ENCODE measurements at regions not wholly inside any gene's neighbourhood (a gene's known extent, or its start where the extent isn't known, plus 50 kb on each side); places are given as distances from the start of the nearest gene placed in this dataset.

DNA sequence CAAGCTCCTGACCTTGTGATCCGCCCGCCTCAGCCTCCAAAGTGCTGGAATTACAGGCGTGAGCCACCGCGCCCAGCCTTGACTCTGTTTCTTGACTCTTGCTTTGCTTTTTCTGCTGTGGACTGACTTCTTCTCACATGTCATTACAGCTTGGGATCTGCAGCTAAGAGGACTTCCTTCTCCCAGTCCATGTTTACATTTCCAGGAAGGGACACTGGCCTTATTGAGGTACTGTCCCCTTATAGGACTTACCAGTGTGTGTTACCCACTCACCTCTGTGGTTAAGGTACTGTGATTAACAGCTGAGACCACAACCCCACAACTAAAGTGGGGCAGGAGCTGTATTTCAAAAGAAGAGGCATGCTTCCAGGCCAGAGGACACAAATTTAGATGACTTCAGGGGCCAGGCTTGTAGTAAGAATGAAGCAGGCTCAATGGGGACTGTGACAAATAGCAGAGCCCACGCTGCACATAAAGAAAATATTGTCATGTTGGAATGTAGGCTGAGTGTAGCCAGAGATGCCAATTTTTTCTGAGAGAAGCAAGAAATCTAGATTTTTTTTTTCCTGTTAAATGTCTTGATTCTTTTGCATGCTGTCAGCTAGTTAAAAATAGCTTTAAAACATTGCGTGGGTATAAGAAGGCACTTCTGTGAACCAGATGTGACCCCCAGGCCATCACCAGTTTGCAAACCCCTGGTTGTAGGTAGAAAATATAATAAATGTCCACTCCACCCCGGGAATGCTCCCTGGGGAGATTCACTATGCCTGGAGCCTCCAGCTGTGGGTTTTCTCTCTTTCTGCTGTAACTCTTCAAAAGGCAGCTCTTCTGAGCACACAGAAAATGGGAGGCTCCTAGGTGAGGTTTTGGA lies 75.0 kb downstream of the PTPDC1 start:
- ATAC-seq (peak; percentile 19), DNase-seq (ENCODE audit: low spot score in 2 of 2) (no peak)
- Mint-ChIP-seq H3K9me3 (no peaks in the 10 kb centered on the region), H3K4me1 (no peaks in the 10 kb centered on the region), H3K4me3 (no peak overlapping the region), H3K36me3 (no peaks in the 10 kb centered on the region), H3K27ac (no peak overlapping the region)

DNA sequence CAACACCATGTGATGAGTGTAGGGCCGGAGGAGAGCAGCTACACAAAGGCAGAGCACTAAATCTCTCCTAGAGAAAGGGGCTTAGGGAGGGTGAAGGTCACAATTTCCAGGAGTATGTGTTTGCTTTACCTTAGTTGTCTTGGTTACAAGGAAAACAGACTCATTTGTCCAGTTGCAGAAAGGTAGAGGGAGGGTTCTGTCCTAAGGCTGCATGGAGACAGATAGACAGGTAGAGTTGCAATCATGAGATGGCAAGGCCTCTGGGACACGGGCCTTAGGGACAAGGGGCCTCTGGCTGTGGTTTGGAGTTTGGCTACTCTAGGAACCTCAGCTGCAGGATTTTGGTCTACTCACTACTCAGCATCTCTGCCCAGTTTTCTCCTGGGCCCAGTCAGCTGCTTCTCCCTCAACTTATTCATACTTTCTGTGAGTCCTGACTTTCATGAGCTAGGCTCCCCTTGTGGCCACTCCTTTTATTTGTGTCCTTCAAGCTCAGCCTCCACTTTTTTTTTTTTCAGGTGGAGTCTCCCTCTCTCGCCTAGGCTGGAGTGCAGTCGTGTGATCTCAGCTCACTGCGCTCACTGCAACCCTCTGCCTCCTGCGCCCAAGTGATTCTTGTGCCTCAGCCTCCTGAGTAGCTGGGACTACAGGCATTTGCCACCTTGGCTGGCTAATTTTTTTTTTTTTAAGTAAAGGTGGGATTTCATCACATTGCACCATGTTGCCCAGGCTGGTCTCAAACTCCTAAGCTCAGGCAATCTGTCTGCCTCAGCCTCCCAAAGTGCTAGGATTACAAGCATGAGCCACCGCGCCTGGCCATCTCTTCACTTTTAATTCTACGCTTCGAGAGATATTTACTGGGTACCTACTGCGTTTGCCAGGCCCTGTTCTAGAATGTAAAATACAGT lies 76.6 kb downstream of the PTPDC1 start:
- Mint-ChIP-seq H3K4me1 (peaks cover 11% of the 10 kb centered on the region), H3K27ac (no peak overlapping the region)

DNA sequence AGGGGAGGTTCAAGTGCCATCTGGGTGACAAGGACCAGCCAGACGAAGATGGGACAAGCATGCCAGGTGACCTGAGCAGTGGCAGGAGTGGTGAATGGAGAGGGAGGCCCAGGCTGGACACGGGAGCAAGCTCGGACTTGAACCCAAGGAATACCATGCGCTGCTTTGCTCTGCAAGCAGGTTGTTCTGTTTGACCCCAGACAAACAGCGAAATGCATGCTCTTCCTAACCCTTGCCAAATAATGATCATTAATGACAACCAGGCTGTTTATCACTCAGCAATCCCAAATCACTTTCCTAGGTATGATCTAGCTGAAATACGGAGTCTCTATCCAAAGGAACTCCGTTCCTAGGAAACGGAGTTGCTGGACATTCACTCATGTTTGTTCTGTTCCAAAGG lies 77.4 kb downstream of the PTPDC1 start:
- H3K9me3 Mint-ChIP-seq: no peaks in the 10 kb centered on the region
- ATAC-seq: no peak
- no peak for DNase-seq (ENCODE audit: low spot score in 2 of 2)
- no peak overlapping the region for H3K27ac Mint-ChIP-seq
- H3K36me3 Mint-ChIP-seq: peaks cover 3% of the 10 kb centered on the region
- no peak overlapping the region for H3K4me3 Mint-ChIP-seq
- peaks cover 11% of the 10 kb centered on the region for H3K4me1 Mint-ChIP-seq

More for the DNA sequence above, 76.6 kb downstream of the PTPDC1 start:
- DNase-seq (ENCODE audit: low spot score in 2 of 2) (no peak), ATAC-seq (no peak)
- Mint-ChIP-seq H3K9me3 (no peaks in the 10 kb centered on the region), H3K4me3 (no peak overlapping the region), H3K36me3 (no peaks in the 10 kb centered on the region)

DNA sequence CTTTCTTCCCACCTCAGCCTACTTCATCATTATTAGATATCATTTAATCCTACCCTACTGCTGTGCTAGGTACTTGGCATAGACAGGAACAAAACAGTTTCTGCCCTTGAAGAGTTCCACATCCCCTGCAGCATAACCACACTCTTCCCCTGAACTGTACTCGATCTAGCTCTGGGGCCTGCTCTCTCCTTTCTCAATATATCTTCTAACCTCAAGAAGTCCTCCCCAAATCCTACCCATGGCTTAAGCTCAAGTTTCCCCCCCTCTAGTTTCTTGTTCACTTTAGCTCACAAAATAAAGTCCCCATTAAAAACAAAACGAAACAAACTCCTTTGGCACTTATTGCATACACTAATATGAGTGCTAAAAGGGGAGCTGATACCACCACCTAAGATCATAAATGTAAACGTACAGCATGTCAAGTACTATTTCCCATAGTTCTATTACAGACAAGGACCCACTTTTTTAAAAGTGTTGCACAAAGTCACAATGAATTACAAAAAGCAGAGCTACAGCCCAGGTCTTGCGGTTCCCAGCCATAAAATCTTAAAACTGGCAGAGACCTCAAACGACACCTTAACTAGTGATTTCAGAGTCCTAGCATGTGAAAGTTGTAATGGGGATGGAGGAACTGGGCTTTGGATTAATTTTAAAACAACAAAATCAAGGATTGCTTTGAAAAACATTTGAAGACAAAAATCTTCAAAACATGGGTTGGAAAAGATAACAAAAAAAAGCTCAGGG lies 80.7 kb downstream of the PTPDC1 start:
- DNase-seq (ENCODE audit: low spot score in 2 of 2) (no peak), ATAC-seq (no peak)
- Mint-ChIP-seq H3K9me3 (no peaks in the 10 kb centered on the region), H3K27ac (peak overlapping the region; percentile 91), H3K4me1 (peaks cover 25% of the 10 kb centered on the region), H3K36me3 (peaks cover 35% of the 10 kb centered on the region), H3K4me3 (peak overlapping the region; percentile 81)

DNA sequence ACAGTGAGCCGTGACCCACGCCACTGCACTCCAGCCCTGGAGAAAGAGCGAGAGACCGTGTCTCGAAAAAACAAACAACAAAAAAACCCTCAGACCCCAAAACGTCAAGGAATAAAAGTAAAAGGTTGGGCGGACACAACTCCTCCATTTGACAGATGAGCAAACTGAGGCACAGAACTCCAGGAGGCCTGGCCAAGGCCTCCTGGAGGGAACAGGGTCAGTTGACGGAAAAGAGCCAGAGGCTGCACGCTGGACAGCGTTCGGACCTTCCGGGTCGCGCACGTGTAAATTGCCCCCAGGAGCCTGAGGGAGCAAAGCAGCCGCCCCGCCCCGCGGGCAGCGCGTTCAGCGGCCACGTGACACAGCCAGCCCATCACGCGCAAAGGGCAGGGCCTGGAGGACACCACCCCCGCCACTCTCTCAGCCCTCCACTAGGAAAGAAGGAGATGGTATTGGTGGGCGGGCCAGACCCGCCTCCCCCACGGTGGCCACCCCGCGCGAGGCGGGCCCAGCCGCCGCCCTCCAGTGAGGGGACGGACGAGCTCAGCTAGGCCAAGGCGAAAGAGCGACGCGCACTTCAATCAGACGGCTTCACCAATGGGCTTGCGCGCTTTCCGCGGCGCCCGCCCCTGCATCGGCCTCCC lies 81.5 kb downstream of the PTPDC1 start:
- peaks cover 32% of the 10 kb centered on the region for H3K4me1 Mint-ChIP-seq
- ATAC-seq (peak; percentile 94), DNase-seq (ENCODE audit: low spot score in 2 of 2) (peak in 1 of 2 donors; percentile 95)
- H3K4me3 Mint-ChIP-seq: peak overlapping the region; percentile 81
- no peaks in the 10 kb centered on the region for H3K9me3 Mint-ChIP-seq
- peaks cover 40% of the 10 kb centered on the region for H3K36me3 Mint-ChIP-seq
- H3K27ac Mint-ChIP-seq: peak overlapping the region; percentile 91

DNA sequence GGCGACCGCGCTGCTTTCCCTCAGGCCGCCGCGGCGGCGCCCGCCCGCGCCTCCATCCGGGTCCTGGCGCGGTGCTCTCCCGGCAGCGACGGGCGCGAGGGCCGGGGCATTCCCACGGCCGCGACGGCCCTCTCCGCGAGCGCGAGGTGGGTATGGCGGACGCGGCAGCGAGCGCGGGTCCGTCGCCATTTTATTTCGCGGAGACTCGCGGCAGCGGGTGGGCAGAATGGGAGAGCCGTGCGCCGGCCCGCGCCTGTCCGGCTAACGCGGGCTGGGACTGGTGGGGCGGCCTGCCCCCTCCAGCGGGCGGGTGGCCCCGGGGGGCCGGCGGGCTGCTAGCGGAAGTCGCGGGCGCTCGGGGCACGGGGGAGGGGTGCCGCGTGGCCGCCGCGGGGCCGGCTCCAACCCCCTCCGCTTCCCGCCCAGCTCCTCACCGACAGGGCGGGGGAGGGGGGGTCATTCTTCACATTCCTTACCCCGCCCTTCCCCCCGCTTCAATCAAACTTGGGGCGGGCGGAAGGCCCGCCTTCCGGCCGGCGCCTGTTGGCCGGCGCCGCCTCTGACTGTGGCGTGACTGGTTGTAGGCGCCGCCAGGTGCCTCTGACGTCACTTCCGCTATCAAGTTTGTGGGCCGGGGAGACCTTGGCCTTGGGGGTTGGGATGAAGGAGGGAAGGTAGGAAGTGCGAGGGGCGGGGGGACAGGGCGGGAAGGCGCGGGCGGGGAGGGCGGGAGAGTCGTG lies 82.1 kb downstream of the PTPDC1 start:
- Mint-ChIP-seq H3K4me1 (peaks cover 37% of the 10 kb centered on the region), H3K9me3 (no peaks in the 10 kb centered on the region), H3K4me3 (peak overlapping the region; percentile 81), H3K27ac (peak overlapping the region; percentile 91), H3K36me3 (peaks cover 47% of the 10 kb centered on the region)
- peak; percentile 89 to 94 for DNase-seq (ENCODE audit: low spot score in 2 of 2)
- peak; percentile 76 for ATAC-seq

DNA sequence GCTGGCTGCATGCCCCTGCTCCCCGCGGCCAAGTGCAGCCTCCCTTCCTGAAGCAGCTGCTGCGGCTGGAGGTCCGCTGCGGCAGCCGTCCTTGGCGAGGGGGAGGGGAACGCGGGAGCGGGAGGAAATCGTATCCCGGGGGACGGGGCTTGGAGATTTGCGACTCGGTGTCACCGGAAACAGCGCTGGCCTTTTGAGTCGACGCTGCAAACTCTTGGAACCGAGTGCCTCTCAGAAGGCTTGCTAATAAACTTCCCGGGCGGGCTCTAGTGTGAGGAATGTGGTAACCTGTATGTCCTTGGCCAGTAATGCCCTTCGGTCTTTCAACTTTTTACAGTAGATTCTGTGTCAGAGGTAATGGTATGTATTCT lies 82.7 kb downstream of the PTPDC1 start:
- peak overlapping the region; percentile 91 for H3K27ac Mint-ChIP-seq
- no peaks in the 10 kb centered on the region for H3K9me3 Mint-ChIP-seq
- no peak for DNase-seq (ENCODE audit: low spot score in 2 of 2)
- peaks cover 53% of the 10 kb centered on the region for H3K36me3 Mint-ChIP-seq
- peaks cover 42% of the 10 kb centered on the region for H3K4me1 Mint-ChIP-seq
- peak overlapping the region; percentile 81 for H3K4me3 Mint-ChIP-seq
- ATAC-seq: no peak

DNA sequence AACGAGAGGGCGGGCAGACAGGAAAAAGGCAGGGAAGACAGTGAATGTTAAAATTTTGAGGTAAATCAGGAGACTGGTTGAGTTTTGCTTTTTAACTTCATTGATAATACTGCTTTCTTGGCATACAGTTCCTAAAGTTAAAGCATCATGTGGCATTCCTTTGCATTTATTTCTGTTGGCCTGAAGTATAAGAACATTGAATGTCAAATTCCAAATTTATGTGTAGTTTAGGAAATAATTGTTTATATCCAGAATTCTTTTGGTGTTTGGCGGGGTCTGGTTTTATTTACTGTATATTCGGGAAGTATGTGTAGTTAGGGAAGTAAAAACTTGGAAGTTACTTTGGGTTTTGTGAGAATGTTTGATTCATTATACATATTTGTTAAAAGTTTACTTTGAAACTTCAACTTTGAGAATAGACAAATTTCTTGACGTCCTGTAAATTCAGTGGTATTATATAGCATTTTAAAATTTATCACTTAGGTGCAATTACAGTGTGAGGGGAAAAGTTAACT lies 83.2 kb downstream of the PTPDC1 start:
- no peaks in the 10 kb centered on the region for H3K9me3 Mint-ChIP-seq
- H3K27ac Mint-ChIP-seq: peak overlapping the region; percentile 91
- DNase-seq (ENCODE audit: low spot score in 2 of 2) (no peak), ATAC-seq (no peak)
- H3K4me1 Mint-ChIP-seq: peaks cover 46% of the 10 kb centered on the region
- peak overlapping the region; percentile 81 for H3K4me3 Mint-ChIP-seq
- peaks cover 57% of the 10 kb centered on the region for H3K36me3 Mint-ChIP-seq

DNA sequence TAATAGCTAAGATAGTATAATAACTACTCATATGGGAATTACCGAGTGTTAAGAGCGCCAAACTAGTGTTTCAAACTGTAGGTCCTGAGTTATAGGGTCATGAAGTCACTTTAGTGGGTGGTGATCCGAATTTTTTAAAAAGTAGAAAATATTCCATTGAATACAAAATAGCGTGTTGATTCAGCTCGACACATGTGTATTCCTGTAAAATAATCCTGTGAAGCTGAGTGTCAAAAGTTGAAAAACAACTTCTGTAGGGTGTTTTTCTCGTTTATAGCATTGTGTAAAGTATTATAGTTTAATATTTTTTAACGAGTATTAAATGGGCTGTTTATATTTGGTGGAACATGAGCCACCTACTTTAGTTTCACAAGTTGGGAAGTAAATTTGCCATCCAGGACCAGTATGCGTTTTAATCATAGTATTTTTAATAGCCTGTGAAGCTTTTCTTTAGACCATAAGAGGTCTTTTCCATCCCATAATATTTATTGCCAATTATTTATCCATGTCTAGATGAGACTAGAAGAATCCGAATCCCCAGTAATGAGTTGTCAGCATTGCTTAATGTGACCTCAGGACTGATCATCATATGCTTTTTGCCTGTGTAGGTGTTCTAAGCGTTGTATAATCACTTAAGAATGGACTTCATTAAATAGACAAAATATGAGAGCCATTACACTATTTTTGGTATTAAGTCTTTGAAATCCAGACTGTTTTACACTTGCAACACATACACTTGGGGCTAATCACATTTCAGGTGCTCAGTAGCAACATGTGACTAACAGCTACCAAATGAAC lies 84.1 kb downstream of the PTPDC1 start:
- DNase-seq (ENCODE audit: low spot score in 2 of 2): no peak
- Mint-ChIP-seq H3K4me1 (peaks cover 56% of the 10 kb centered on the region), H3K27ac (peak overlapping the region; percentile 91), H3K36me3 (peaks cover 67% of the 10 kb centered on the region), H3K9me3 (no peaks in the 10 kb centered on the region), H3K4me3 (peak overlapping the region; percentile 81)
- no peak for ATAC-seq

DNA sequence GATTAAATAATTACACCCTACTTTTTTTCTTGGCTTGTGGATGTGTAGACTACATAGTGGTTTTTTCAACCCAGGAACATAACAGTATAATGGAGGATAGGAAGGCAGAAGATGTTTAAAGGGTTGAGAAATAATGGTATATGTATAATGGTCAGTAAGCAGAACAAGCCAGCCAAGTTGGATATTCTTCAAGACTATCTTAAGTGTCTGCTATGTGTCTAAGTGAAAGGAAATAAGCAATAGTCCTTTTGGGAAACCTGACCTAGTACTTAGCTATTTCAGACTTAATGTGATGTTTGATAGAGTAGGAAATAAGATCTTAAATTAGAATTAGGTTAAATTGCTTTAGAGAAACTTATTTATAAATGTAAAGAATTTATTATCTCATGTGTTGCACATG lies 85.7 kb downstream of the PTPDC1 start:
- H3K36me3 Mint-ChIP-seq: peaks cover 83% of the 10 kb centered on the region
- no peaks in the 10 kb centered on the region for H3K9me3 Mint-ChIP-seq
- H3K4me3 Mint-ChIP-seq: peak overlapping the region; percentile 81
- ATAC-seq (no peak), DNase-seq (ENCODE audit: low spot score in 2 of 2) (no peak)
- H3K27ac Mint-ChIP-seq: peak overlapping the region; percentile 13
- H3K4me1 Mint-ChIP-seq: peaks cover 65% of the 10 kb centered on the region

DNA sequence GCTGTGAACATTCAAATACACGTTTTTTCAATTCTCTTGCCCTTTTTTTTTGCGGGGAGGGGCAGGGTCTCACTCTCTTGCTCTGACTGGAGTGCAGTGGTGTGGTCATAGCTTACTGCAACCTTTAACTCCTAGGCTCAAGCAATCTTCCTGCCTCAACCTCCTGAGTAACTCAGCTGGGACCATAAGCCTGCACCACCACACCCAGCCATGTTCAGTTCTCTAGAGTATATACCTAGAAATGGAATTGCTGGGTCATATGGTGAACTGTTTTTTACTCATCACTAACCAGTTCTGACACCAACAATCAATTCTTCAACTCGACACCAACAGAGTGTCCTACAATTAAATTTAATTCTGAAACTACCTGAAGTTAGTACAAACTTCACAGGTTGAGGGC lies 85.5 kb upstream of the ZNF169 start:
- DNase-seq (ENCODE audit: low spot score in 2 of 2) (peak in 1 of 2 donors; percentile 75), ATAC-seq (peak; percentile 99)
- Mint-ChIP-seq H3K4me1 (peaks cover 81% of the 10 kb centered on the region), H3K36me3 (peaks cover 94% of the 10 kb centered on the region), H3K27ac (peak overlapping the region; percentile 84), H3K9me3 (no peaks in the 10 kb centered on the region), H3K4me3 (peak overlapping the region; percentile 54)

DNA sequence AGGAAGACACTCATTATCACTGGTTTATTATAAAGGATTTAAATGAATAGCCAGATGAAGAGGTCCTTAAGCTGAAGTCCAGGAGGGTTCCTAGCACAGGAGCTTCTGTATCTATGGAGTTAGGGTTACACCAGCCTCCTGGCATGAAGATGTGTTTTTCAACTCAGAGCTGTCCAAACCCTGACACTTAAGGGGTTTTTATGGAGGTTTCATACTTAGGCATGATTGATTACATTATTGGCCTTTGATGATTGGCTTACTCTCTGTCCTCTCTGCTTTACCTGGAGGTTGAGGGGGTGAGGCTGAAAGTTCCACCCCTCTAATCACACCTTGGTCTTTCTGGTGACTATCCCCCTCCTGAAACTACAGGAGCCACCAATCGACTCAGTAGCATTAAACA lies 84.9 kb upstream of the ZNF169 start:
- H3K36me3 Mint-ChIP-seq: peaks cover 94% of the 10 kb centered on the region
- H3K4me3 Mint-ChIP-seq: peak overlapping the region; percentile 54
- peaks cover 84% of the 10 kb centered on the region for H3K4me1 Mint-ChIP-seq
- H3K9me3 Mint-ChIP-seq: no peaks in the 10 kb centered on the region
- no peak for DNase-seq (ENCODE audit: low spot score in 2 of 2)
- ATAC-seq: no peak
- H3K27ac Mint-ChIP-seq: peak overlapping the region; percentile 84

DNA sequence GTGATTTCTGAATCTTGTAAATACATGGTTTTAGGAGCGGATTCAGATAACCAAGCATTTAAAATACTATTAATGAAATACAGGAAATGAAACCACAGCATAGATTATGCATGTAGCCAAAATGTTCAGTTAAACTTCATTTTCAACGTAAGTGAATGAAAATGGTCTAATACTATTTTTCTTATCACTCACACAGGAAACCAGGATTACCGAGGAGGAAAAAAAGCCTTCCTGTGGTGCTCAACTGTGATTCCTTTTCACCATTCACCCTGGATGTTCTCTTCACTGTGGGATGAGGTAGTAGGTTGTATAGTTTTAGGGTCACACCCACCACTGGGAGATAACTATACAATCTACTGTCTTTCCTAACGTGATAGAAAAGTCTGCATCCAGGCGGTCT lies 83.4 kb upstream of the ZNF169 start:
- peak overlapping the region; percentile 23 for H3K4me3 Mint-ChIP-seq
- H3K36me3 Mint-ChIP-seq: peaks cover 98% of the 10 kb centered on the region
- ATAC-seq: no peak
- peak overlapping the region; percentile 71 for H3K27ac Mint-ChIP-seq
- H3K9me3 Mint-ChIP-seq: no peaks in the 10 kb centered on the region
- peaks cover 86% of the 10 kb centered on the region for H3K4me1 Mint-ChIP-seq
- DNase-seq (ENCODE audit: low spot score in 2 of 2): no peak

Data from stimulated activated effector memory CD8-positive, alpha-beta T cell treated with anti-CD3 and anti-CD28 coated beads, Interleukin-12 subunit alpha, Interleukin-12 subunit beta, amount 100 ng/mL, for 72 hours (primary cell).